ENCODE measurements at regions not wholly inside any gene's neighbourhood (a gene's known extent, or its start where the extent isn't known, plus 50 kb on each side); places are given as distances from the start of the nearest gene placed in this dataset.
"Not testable (repeated sequence)": the region's sequence is repeated elsewhere in the genome, so short reads cannot be mapped to it uniquely, and the experiment has no call there.

- no peak for DNase-seq (ENCODE audit: low read depth, low spot score)
These were observed 58.7 kb upstream of the AUTS2 start for GRCh38 chr7:69539531-69539930.

- no peak for DNase-seq (ENCODE audit: low read depth, low spot score)
These were observed 58.0 kb upstream of the AUTS2 start for GRCh38 chr7:69540287-69540686.

GRCh38 chr7:69541779-69542432 lies 56.4 kb upstream of the AUTS2 start:
- DNase-seq (ENCODE audit: low read depth, low spot score): not testable (repeated sequence)

- no peak for DNase-seq (ENCODE audit: low read depth, low spot score)
These were observed 53.1 kb upstream of the AUTS2 start for GRCh38 chr7:69545175-69545574.

Measured in activated naive CD8-positive, alpha-beta T cell treated with anti-CD3 and anti-CD28 coated beads, Interleukin-2, amount 50 U/mL, for 16 hours (primary cell).